Activated CD4-positive, alpha-beta T cell treated with anti-CD3 and anti-CD28 coated beads for 36 hours (primary cell): ENCODE measurements at regions not wholly inside any gene's neighbourhood (a gene's known extent, or its start where the extent isn't known, plus 50 kb on each side); places are given as distances from the start of the nearest gene placed in this dataset.

Source experiments
- ATAC-seq: fragments of 200-7000 bp; cut with Tn5 transposase; one replicate; pipeline ENCODE4 v1.10.0; 2021; ENCODE audit warnings: mild to moderate bottlenecking, moderate library complexity
- CTCF ChIA-PET: fragments of 350-600 bp; sonication (Branson Sonifier 250); formaldehyde crosslinking; loops from one replicate; lab custom pipeline; 2021; ENCODE audit warnings: antibody characterized with exemption; lab: Charles Lee
- POLR2A ChIA-PET: fragments of 350-600 bp; sonication (Branson Sonifier 250); formaldehyde crosslinking; loops from one replicate; lab custom pipeline; 2021; ENCODE audit warnings: antibody characterized with exemption, inconsistent platforms; lab: Charles Lee
- DNase-seq: peaks from one replicate; pipeline ENCODE4 v3.0.0-alpha.2; 2020
- H3K27ac Mint-ChIP-seq: one replicate; pipeline ENCODE4 v1.8.0; 2021; ENCODE audit warnings: mixed read lengths
- H3K27me3 Mint-ChIP-seq: one replicate; pipeline ENCODE4 v1.8.0; 2021; ENCODE audit warnings: mixed read lengths
- H3K36me3 Mint-ChIP-seq: one replicate; pipeline ENCODE4 v1.8.0; 2021; ENCODE audit warnings: low read depth, mixed read lengths
- H3K4me1 Mint-ChIP-seq: one replicate; pipeline ENCODE4 v1.8.0; 2021; ENCODE audit warnings: mixed read lengths
- H3K4me3 Mint-ChIP-seq: one replicate; pipeline ENCODE4 v1.8.0; 2021; ENCODE audit warnings: mild to moderate bottlenecking, moderate library complexity, mixed read lengths
- H3K9me3 Mint-ChIP-seq: one replicate; pipeline ENCODE4 v1.8.0; 2021; ENCODE audit warnings: low read depth, mixed read lengths
- intact Hi-C, 2 experiments: fragments of 100-400 bp; cut with DNase I in 1 of 2; cut with micrococcal nuclease in 1 of 2; formaldehyde crosslinking; loops; one replicate each; pipeline versions ENCODE4 v1.14.2 to v1.15.1; 2022 to 2024; cut with DNase I, micrococcal nuclease

- H3K27me3 Mint-ChIP-seq: no peaks in the 10 kb centered on the region
- intact Hi-C loops: no loop called here
- H3K4me3 Mint-ChIP-seq: no peak overlapping the region
- H3K36me3 Mint-ChIP-seq: no peaks in the 10 kb centered on the region
- H3K27ac Mint-ChIP-seq: no peak overlapping the region
- ATAC-seq (no peak), DNase-seq (no peak)
- peaks cover 11% of the 10 kb centered on the region for H3K4me1 Mint-ChIP-seq
- CTCF ChIA-PET: no interaction called here
- POLR2A ChIA-PET: no interaction called here
- H3K9me3 Mint-ChIP-seq: no peaks in the 10 kb centered on the region
These were observed 122.9 kb upstream of the STT3B start for GRCh38 chr3:31409866-31410265.

GRCh38 chr3:31410411-31410810 lies 122.3 kb upstream of the STT3B start:
- Mint-ChIP-seq H3K4me3 (no peak overlapping the region), H3K4me1 (peaks cover 11% of the 10 kb centered on the region), H3K9me3 (no peaks in the 10 kb centered on the region), H3K27ac (no peak overlapping the region), H3K27me3 (no peaks in the 10 kb centered on the region), H3K36me3 (no peaks in the 10 kb centered on the region)
- no peak for DNase-seq
- POLR2A ChIA-PET: no interaction called here
- no peak for ATAC-seq
- CTCF ChIA-PET: no interaction called here
- intact Hi-C loops: no loop called here

GRCh38 chr3:31412832-31413231 lies 119.9 kb upstream of the STT3B start:
- Mint-ChIP-seq H3K9me3 (no peaks in the 10 kb centered on the region), H3K27me3 (no peaks in the 10 kb centered on the region), H3K4me3 (no peak overlapping the region), H3K4me1 (peaks cover 9% of the 10 kb centered on the region), H3K27ac (no peak overlapping the region), H3K36me3 (no peaks in the 10 kb centered on the region)
- intact Hi-C loops: no loop called here
- CTCF ChIA-PET: no interaction called here
- POLR2A ChIA-PET: interaction anchor here (0.6 kb wide), 1 partner anchor 10 kb away, joined by 3 read pairs; no protein-coding TSS in a partner anchor
- ATAC-seq: no peak
- DNase-seq: no peak

- ATAC-seq (no peak), DNase-seq (no peak)
- Mint-ChIP-seq H3K9me3 (no peaks in the 10 kb centered on the region), H3K36me3 (no peaks in the 10 kb centered on the region), H3K27me3 (no peaks in the 10 kb centered on the region), H3K4me3 (no peak overlapping the region), H3K27ac (no peak overlapping the region), H3K4me1 (peaks cover 8% of the 10 kb centered on the region)
- intact Hi-C loops: no loop called here
- ChIA-PET POLR2A (no interaction called here), CTCF (interaction anchor here (0.9 to 1.3 kb wide), 2 partner anchors 29 kb away, joined by 3 read pairs; no protein-coding TSS in a partner anchor)
These were observed 119.2 kb upstream of the STT3B start for GRCh38 chr3:31413515-31413914.

- H3K4me1 Mint-ChIP-seq: peaks cover 7% of the 10 kb centered on the region
- H3K27ac Mint-ChIP-seq: no peak overlapping the region
- no peak overlapping the region for H3K4me3 Mint-ChIP-seq
- DNase-seq (no peak), ATAC-seq (no peak)
- ChIA-PET POLR2A (no interaction called here), CTCF (no interaction called here)
- H3K9me3 Mint-ChIP-seq: no peaks in the 10 kb centered on the region
- no peaks in the 10 kb centered on the region for H3K27me3 Mint-ChIP-seq
- H3K36me3 Mint-ChIP-seq: no peaks in the 10 kb centered on the region
- intact Hi-C loops: loop anchor here in 1 of 2 experiments (5.0 kb wide), 1 partner anchor 720 kb away; no protein-coding TSS in a partner anchor
These were observed 115.7 kb upstream of the STT3B start for GRCh38 chr3:31416980-31417379.

- CTCF ChIA-PET: no interaction called here
- ATAC-seq (no peak), DNase-seq (no peak)
- no peaks in the 10 kb centered on the region for H3K36me3 Mint-ChIP-seq
- H3K9me3 Mint-ChIP-seq: no peaks in the 10 kb centered on the region
- no peak overlapping the region for H3K4me3 Mint-ChIP-seq
- POLR2A ChIA-PET: no interaction called here
- intact Hi-C loops: loop anchor here in 1 of 2 experiments (5.0 kb wide), 1 partner anchor 720 kb away; no protein-coding TSS in a partner anchor
- peaks cover 7% of the 10 kb centered on the region for H3K4me1 Mint-ChIP-seq
- H3K27me3 Mint-ChIP-seq: no peaks in the 10 kb centered on the region
- no peak overlapping the region for H3K27ac Mint-ChIP-seq
These were observed 115.2 kb upstream of the STT3B start for GRCh38 chr3:31417486-31417885.

GRCh38 chr3:31420311-31420710 lies 112.4 kb upstream of the STT3B start:
- H3K9me3 Mint-ChIP-seq: peaks cover 4% of the 10 kb centered on the region
- intact Hi-C loops: no loop called here
- no peaks in the 10 kb centered on the region for H3K36me3 Mint-ChIP-seq
- H3K4me1 Mint-ChIP-seq: peaks cover 7% of the 10 kb centered on the region
- H3K4me3 Mint-ChIP-seq: no peak overlapping the region
- ChIA-PET POLR2A (no interaction called here), CTCF (no interaction called here)
- ATAC-seq (no peak), DNase-seq (no peak)
- no peaks in the 10 kb centered on the region for H3K27me3 Mint-ChIP-seq
- no peak overlapping the region for H3K27ac Mint-ChIP-seq

GRCh38 chr3:31421314-31422048 lies 111.2 kb upstream of the STT3B start:
- Mint-ChIP-seq H3K4me1 (peaks cover 7% of the 10 kb centered on the region), H3K27me3 (no peaks in the 10 kb centered on the region), H3K9me3 (peaks cover 6% of the 10 kb centered on the region), H3K4me3 (no peak overlapping the region), H3K36me3 (no peaks in the 10 kb centered on the region), H3K27ac (no peak overlapping the region)
- ChIA-PET CTCF (interaction anchor here (0.7 kb wide), 1 partner anchor 29 kb away, joined by 5 read pairs; no protein-coding TSS in a partner anchor), POLR2A (no interaction called here)
- intact Hi-C loops: no loop called here
- ATAC-seq (peak; percentile 64), DNase-seq (no peak)

- intact Hi-C loops: no loop called here
- H3K27ac Mint-ChIP-seq: no peak overlapping the region
- H3K9me3 Mint-ChIP-seq: peaks cover 6% of the 10 kb centered on the region
- no peak for ATAC-seq
- peaks cover 7% of the 10 kb centered on the region for H3K4me1 Mint-ChIP-seq
- no peak for DNase-seq
- CTCF ChIA-PET: no interaction called here
- no peaks in the 10 kb centered on the region for H3K27me3 Mint-ChIP-seq
- H3K36me3 Mint-ChIP-seq: no peaks in the 10 kb centered on the region
- POLR2A ChIA-PET: interaction anchor here (0.7 kb wide), 1 partner anchor 10 kb away, joined by 3 read pairs; no protein-coding TSS in a partner anchor
- no peak overlapping the region for H3K4me3 Mint-ChIP-seq
These were observed 110.5 kb upstream of the STT3B start for GRCh38 chr3:31422237-31422636.

GRCh38 chr3:31423482-31423881 lies 109.2 kb upstream of the STT3B start:
- DNase-seq (no peak), ATAC-seq (no peak)
- no peak overlapping the region for H3K27ac Mint-ChIP-seq
- H3K4me3 Mint-ChIP-seq: no peak overlapping the region
- H3K36me3 Mint-ChIP-seq: no peaks in the 10 kb centered on the region
- CTCF ChIA-PET: no interaction called here
- POLR2A ChIA-PET: no interaction called here
- intact Hi-C loops: no loop called here
- peaks cover 7% of the 10 kb centered on the region for H3K4me1 Mint-ChIP-seq
- H3K27me3 Mint-ChIP-seq: no peaks in the 10 kb centered on the region
- H3K9me3 Mint-ChIP-seq: peaks cover 6% of the 10 kb centered on the region

GRCh38 chr3:31425401-31425800 lies 107.3 kb upstream of the STT3B start:
- H3K27ac Mint-ChIP-seq: no peak overlapping the region
- DNase-seq (no peak), ATAC-seq (no peak)
- ChIA-PET POLR2A (no interaction called here), CTCF (no interaction called here)
- no peaks in the 10 kb centered on the region for H3K36me3 Mint-ChIP-seq
- H3K9me3 Mint-ChIP-seq: peaks cover 6% of the 10 kb centered on the region
- intact Hi-C loops: no loop called here
- H3K4me1 Mint-ChIP-seq: peaks cover 7% of the 10 kb centered on the region
- H3K27me3 Mint-ChIP-seq: no peaks in the 10 kb centered on the region
- H3K4me3 Mint-ChIP-seq: no peak overlapping the region

GRCh38 chr3:31427623-31428022 lies 105.1 kb upstream of the STT3B start:
- Mint-ChIP-seq H3K36me3 (no peaks in the 10 kb centered on the region), H3K27ac (no peak overlapping the region), H3K27me3 (no peaks in the 10 kb centered on the region), H3K4me1 (no peaks in the 10 kb centered on the region), H3K4me3 (no peak overlapping the region), H3K9me3 (peaks cover 6% of the 10 kb centered on the region)
- intact Hi-C loops: no loop called here
- ATAC-seq: no peak
- ChIA-PET POLR2A (no interaction called here), CTCF (interaction anchor here (1.0 kb wide), 1 partner anchor 11 kb away, joined by 3 read pairs; no protein-coding TSS in a partner anchor)
- DNase-seq: no peak
